ENCODE measurements at regions not wholly inside any gene's neighbourhood (a gene's known extent, or its start where the extent isn't known, plus 50 kb on each side); places are given as distances from the start of the nearest gene placed in this dataset. TPM values are rescaled to one million over a fixed set of nuclear protein-coding genes. Genes with fewer than 3 reads are reported as not detected.

DNA sequence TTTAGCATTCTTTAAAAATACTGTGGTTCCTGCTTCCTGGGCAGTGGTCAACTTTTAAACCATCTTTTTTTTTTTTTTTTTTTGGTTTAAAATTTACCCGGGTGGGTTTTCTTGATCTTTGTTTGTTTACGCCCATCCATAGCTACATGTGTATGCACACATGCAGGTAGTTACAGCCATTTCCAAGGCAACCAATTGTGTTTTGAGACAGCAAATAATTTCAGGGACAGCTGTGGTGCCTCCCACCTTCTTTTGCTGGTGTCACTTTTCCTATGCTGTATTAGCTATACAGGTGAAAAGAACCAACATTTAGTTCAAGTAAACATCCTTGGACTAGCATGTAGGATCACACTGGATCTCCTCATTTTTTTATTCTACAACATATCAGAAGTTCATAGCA is 52.0 kb upstream of the PSMA6 start:
- no CpG with 5 or more reads among the region's 2 CpGs for WGBS (ENCODE audit: insufficient coverage)
- H3K36me3 Mint-ChIP-seq, result peaks cover 8 to 23% of the 10 kb centered on the region in 2 donors
- Histone ChIP-seq H3K9me3 (replicated peaks in 1 of 2; ENCODE audit: control insufficient read depth in 1 of 2, insufficient read depth in 1 of 2, low read length in 2 of 2) (no peaks in the 10 kb centered on the region), H3K36me3 (replicated peaks in 1 of 2; ENCODE audit: control insufficient read depth in 1 of 2, insufficient read depth in 2 of 2, low read length in 2 of 2) (no peaks in the 10 kb centered on the region), H3K27ac (ENCODE audit: low read depth in 1 of 2, low read length in 2 of 2) (no peak overlapping the region), H2AFZ (ENCODE audit: insufficient read depth, low read depth, low read length, poor library complexity, severe bottlenecking) (no peak overlapping the region), H3K4me2 (replicated peaks; ENCODE audit: extremely low read depth, low read length, poor library complexity, severe bottlenecking) (no peak overlapping the region), H4K20me1 (ENCODE audit: insufficient read depth, low read length) (no peaks in the 10 kb centered on the region), H3K4me1 (ENCODE audit: control insufficient read depth in 1 of 2, insufficient read depth in 2 of 2, low read length in 2 of 2) (no peaks in the 10 kb centered on the region), H3K27me3 (ENCODE audit: control insufficient read depth in 2 of 2, insufficient read depth in 2 of 2, low read length in 2 of 2) (no peaks in the 10 kb centered on the region), H3K79me2 (ENCODE audit: insufficient read depth, low read length) (no peaks in the 10 kb centered on the region), H3K4me3 (replicated peaks in 1 of 3; ENCODE audit: low read depth in 2 of 3, low read length in 3 of 3) (no peak overlapping the region), H3K9ac (ENCODE audit: insufficient read depth, low read length, poor library complexity, severe bottlenecking) (no peak overlapping the region)
- DNase-seq, result no peak
- TF ChIP-seq, protein P1, sequence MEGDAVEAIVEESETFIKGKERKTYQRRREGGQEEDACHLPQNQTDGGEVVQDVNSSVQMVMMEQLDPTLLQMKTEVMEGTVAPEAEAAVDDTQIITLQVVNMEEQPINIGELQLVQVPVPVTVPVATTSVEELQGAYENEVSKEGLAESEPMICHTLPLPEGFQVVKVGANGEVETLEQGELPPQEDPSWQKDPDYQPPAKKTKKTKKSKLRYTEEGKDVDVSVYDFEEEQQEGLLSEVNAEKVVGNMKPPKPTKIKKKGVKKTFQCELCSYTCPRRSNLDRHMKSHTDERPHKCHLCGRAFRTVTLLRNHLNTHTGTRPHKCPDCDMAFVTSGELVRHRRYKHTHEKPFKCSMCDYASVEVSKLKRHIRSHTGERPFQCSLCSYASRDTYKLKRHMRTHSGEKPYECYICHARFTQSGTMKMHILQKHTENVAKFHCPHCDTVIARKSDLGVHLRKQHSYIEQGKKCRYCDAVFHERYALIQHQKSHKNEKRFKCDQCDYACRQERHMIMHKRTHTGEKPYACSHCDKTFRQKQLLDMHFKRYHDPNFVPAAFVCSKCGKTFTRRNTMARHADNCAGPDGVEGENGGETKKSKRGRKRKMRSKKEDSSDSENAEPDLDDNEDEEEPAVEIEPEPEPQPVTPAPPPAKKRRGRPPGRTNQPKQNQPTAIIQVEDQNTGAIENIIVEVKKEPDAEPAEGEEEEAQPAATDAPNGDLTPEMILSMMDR (IDR thresholded peaks at IDR 0.05), result no peak
- H3K9me3 Mint-ChIP-seq, result peaks cover 0 to 2% (median 0%) of the 10 kb centered on the region in 7 donors
- intact Hi-C loops (cut with micrococcal nuclease), result no loop called here
- no peak overlapping the region for H3K4me3 Mint-ChIP-seq
- peaks cover 0 to 2% (median 0%) of the 10 kb centered on the region in 3 donors for H3K27me3 Mint-ChIP-seq (ENCODE audit: low read depth in 3 of 3)
- no peak overlapping the region for H3K27ac Mint-ChIP-seq
- peaks cover 8% of the 10 kb centered on the region for H3K4me1 Mint-ChIP-seq

Small RNA genes lying in the stretch of these regions (small RNA-seq; reads per million reads assigned to genes)
- not detected for gene MRPL57P8 (ENCODE audit: insufficient read length, low read depth)
